ENCODE measurements at regions not wholly inside any gene's neighbourhood (a gene's known extent, or its start where the extent isn't known, plus 50 kb on each side); places are given as distances from the start of the nearest gene placed in this dataset.

DNA sequence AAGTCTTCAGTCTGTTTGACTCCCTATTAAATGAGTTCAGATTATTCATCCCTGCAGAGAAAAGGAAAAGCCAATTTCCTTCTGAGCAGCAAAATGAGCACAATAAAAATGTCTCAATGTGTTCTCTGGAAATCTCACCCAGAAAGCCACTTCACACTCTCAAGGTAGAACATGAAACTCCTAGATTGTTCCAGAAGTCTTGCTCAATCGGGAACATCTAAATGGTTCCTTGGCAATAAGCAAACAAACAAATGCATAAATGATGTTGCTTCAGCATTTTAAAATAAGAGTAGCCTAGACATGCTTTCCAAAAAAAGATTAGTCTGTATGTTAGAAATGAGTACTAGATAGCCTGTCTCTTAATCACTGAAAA is 59.7 kb upstream of the TNFRSF19 start:
- H3K4me1 ChIP-seq (ENCODE audit: control insufficient read depth in 2 of 2, insufficient read depth in 2 of 2, low read length in 1 of 2), result no peaks in the 10 kb centered on the region
- H3K4me3 ChIP-seq (ENCODE audit: low read depth in 1 of 2, low read length in 2 of 2), result no peak overlapping the region
- no peaks in the 10 kb centered on the region for H3K9me3 ChIP-seq (ENCODE audit: control insufficient read depth in 2 of 2, insufficient read depth in 1 of 2, low read depth in 1 of 2, low read length in 1 of 2)
- no peak overlapping the region for H3K27ac ChIP-seq (ENCODE audit: low read depth in 2 of 2, low read length in 1 of 2)
- H3K27me3 ChIP-seq (ENCODE audit: control insufficient read depth in 1 of 2, insufficient read depth in 2 of 2, low read length in 2 of 2), result no peaks in the 10 kb centered on the region
- no peaks in the 10 kb centered on the region for H3K36me3 ChIP-seq (ENCODE audit: control insufficient read depth in 2 of 2, insufficient read depth in 2 of 2, low read length in 1 of 2)
- 23 to 65% methylated on average over 1 of the region's 1 CpG for WGBS, 2 donors

DNA sequence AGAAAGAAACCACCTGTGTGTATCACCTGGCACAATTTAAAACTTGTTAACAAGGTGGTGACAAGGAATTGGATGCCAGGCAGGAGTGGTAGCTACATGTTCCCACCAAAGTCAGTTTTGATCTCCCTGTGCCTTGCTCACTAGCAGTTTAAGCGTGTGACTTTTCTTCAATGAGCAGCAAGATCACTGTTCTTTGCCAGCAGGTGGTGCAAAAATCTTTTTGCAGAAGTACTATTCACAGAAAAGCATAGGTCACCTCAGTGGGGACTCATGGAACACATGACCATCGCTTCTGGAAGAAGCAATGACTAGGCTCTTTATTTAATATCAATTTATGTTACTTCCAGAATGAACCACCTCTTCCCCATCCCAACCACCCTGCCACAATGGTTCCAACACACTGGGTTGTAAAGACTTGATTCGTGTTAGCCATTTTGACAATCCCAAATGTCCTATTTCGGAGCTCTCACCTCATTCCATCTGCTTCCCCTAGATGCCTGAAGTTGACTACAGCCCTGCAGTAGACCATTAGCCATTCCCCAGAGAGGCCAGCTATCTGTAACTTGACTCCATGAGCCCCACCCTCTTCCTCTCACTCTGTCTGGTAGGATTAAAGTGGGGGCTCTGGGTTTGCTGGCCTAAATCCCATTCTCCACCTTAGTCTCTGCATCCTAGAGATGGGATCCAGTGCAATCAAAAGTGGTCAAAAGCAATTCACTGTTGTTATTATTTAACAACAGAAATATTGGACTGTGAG is 59.1 kb upstream of the TNFRSF19 start:
- Histone ChIP-seq H3K27ac (ENCODE audit: low read depth in 2 of 2, low read length in 1 of 2) (no peak overlapping the region), H3K9me3 (ENCODE audit: control insufficient read depth in 2 of 2, insufficient read depth in 1 of 2, low read depth in 1 of 2, low read length in 1 of 2) (no peaks in the 10 kb centered on the region), H3K4me3 (ENCODE audit: low read depth in 1 of 2, low read length in 2 of 2) (no peak overlapping the region), H3K4me1 (ENCODE audit: control insufficient read depth in 2 of 2, insufficient read depth in 2 of 2, low read length in 1 of 2) (no peaks in the 10 kb centered on the region), H3K27me3 (ENCODE audit: control insufficient read depth in 1 of 2, insufficient read depth in 2 of 2, low read length in 2 of 2) (no peaks in the 10 kb centered on the region), H3K36me3 (ENCODE audit: control insufficient read depth in 2 of 2, insufficient read depth in 2 of 2, low read length in 1 of 2) (no peaks in the 10 kb centered on the region)
- WGBS, 2 donors, result 69 to 74% methylated on average over 4 of the region's 4 CpGs

DNA sequence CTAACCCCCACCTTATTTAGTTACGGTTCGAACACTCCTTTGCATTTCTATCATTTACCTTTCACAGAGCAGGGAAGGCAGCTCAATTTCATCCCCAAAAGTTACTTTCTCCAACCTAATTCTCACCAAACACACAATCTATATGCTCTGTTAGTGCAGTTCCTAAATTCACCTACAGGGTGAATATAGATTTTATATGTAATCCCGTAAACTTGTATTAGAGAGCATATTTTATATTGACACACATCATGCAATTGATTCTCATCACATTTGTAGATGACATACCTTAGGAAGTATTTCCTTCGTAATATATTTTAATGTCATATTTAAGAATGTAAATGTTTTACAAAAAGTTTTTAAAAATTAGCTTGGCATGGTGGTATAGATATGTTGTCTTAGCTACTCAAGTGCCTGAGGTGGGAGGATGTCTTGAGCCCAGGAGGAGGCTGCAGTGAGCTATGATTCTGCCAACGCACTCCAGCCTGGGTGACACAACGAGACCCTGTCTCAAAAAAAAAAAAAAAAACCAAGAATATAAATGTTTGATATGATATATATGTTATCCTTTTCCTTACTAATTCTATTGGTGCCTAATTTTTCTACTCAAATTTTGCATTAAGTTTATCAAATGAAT is 57.3 kb upstream of the TNFRSF19 start:
- H3K9me3 ChIP-seq (ENCODE audit: control insufficient read depth in 2 of 2, insufficient read depth in 1 of 2, low read depth in 1 of 2, low read length in 1 of 2), result no peaks in the 10 kb centered on the region
- no peak overlapping the region for H3K27ac ChIP-seq (ENCODE audit: low read depth in 2 of 2, low read length in 1 of 2)
- no peaks in the 10 kb centered on the region for H3K4me1 ChIP-seq (ENCODE audit: control insufficient read depth in 2 of 2, insufficient read depth in 2 of 2, low read length in 1 of 2)
- WGBS, 2 donors, result 90 to 94% methylated on average over 6 of the region's 6 CpGs
- H3K36me3 ChIP-seq (ENCODE audit: control insufficient read depth in 2 of 2, insufficient read depth in 2 of 2, low read length in 1 of 2), result no peaks in the 10 kb centered on the region
- no peak overlapping the region for H3K4me3 ChIP-seq (ENCODE audit: low read depth in 1 of 2, low read length in 2 of 2)
- H3K27me3 ChIP-seq (ENCODE audit: control insufficient read depth in 1 of 2, insufficient read depth in 2 of 2, low read length in 2 of 2), result no peaks in the 10 kb centered on the region

DNA sequence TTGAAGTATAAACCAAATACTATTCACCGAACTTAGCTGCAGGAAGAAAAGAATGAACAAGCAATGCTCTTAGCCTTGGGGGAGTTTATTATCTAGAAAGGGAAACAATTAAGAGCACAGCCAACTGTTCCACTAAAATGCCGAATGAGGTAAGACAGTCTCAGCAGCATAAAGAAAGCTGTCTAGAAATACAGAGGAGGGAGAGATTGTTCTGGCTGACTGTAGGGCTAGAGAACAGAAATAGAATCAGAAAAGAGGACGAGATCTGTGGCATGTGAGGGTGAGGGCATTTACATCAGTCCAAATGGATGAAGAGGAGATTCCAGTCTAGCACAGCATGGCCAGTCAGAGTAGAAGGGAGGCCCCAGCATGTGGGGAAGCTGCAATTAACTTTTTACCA is 56.8 kb upstream of the TNFRSF19 start:
- Histone ChIP-seq H3K27ac (ENCODE audit: low read depth in 2 of 2, low read length in 1 of 2) (no peak overlapping the region), H3K27me3 (ENCODE audit: control insufficient read depth in 1 of 2, insufficient read depth in 2 of 2, low read length in 2 of 2) (no peaks in the 10 kb centered on the region), H3K4me3 (ENCODE audit: low read depth in 1 of 2, low read length in 2 of 2) (no peak overlapping the region), H3K36me3 (ENCODE audit: control insufficient read depth in 2 of 2, insufficient read depth in 2 of 2, low read length in 1 of 2) (no peaks in the 10 kb centered on the region), H3K9me3 (ENCODE audit: control insufficient read depth in 2 of 2, insufficient read depth in 1 of 2, low read depth in 1 of 2, low read length in 1 of 2) (no peaks in the 10 kb centered on the region), H3K4me1 (ENCODE audit: control insufficient read depth in 2 of 2, insufficient read depth in 2 of 2, low read length in 1 of 2) (no peaks in the 10 kb centered on the region)
- WGBS, 2 donors, result 56 to 58% methylated on average over 3 of the region's 3 CpGs

GRCh38 chr13:23514076-23514475 is 56.1 kb upstream of the TNFRSF19 start:
- Histone ChIP-seq H3K4me3 (ENCODE audit: low read depth in 1 of 2, low read length in 2 of 2) (no peak overlapping the region), H3K4me1 (ENCODE audit: control insufficient read depth in 2 of 2, insufficient read depth in 2 of 2, low read length in 1 of 2) (no peaks in the 10 kb centered on the region), H3K27me3 (ENCODE audit: control insufficient read depth in 1 of 2, insufficient read depth in 2 of 2, low read length in 2 of 2) (no peaks in the 10 kb centered on the region), H3K9me3 (ENCODE audit: control insufficient read depth in 2 of 2, insufficient read depth in 1 of 2, low read depth in 1 of 2, low read length in 1 of 2) (no peaks in the 10 kb centered on the region), H3K36me3 (ENCODE audit: control insufficient read depth in 2 of 2, insufficient read depth in 2 of 2, low read length in 1 of 2) (no peaks in the 10 kb centered on the region), H3K27ac (ENCODE audit: low read depth in 2 of 2, low read length in 1 of 2) (no peak overlapping the region)
- 39 to 56% methylated on average over 4 of the region's 4 CpGs for WGBS, 2 donors

DNA sequence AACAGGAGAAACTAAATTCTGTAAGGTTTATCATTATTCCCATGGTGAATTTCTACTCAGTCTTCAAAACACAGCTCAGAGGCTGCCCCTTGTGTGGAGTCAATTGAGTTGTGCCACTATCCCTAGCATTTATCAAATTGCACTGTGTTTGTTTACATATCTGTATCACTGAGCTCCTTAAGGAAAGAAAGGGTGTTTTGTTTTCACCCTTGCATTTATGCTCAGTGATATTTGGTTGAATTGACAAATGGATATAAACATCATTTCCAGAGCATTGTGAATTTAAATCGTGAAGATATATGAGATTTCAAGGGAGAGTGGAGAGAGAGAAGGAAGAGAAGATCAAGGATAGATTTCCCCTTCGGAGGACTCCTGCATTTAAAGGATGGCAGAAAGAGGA is 55.1 kb upstream of the TNFRSF19 start:
- Histone ChIP-seq H3K4me1 (ENCODE audit: control insufficient read depth in 2 of 2, insufficient read depth in 2 of 2, low read length in 1 of 2) (no peaks in the 10 kb centered on the region), H3K27me3 (ENCODE audit: control insufficient read depth in 1 of 2, insufficient read depth in 2 of 2, low read length in 2 of 2) (no peaks in the 10 kb centered on the region), H3K27ac (ENCODE audit: low read depth in 2 of 2, low read length in 1 of 2) (no peak overlapping the region), H3K36me3 (ENCODE audit: control insufficient read depth in 2 of 2, insufficient read depth in 2 of 2, low read length in 1 of 2) (no peaks in the 10 kb centered on the region), H3K9me3 (ENCODE audit: control insufficient read depth in 2 of 2, insufficient read depth in 1 of 2, low read depth in 1 of 2, low read length in 1 of 2) (no peaks in the 10 kb centered on the region), H3K4me3 (ENCODE audit: low read depth in 1 of 2, low read length in 2 of 2) (no peak overlapping the region)
- 44 to 54% methylated on average over 2 of the region's 2 CpGs for WGBS, 2 donors

DNA sequence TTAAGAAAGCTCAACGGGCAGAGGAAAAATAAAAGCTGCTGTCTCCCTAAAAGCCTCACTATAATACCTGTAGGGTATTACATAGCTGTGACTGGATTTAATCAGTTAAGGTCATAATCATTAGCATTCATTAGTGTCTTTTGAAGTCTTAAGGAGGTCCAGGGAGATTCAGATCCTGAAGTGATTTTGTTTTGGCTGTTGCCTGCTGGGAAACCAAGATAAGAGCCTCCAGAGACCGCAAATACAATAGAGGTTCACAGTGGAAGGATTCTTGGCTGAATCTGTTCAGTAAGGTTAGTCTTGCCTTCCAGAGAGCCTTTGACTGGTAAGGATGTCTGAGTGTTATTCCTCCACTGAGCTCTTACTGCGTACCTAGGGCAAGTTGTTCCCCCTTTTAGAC is 54.0 kb upstream of the TNFRSF19 start:
- Histone ChIP-seq H3K36me3 (ENCODE audit: control insufficient read depth in 2 of 2, insufficient read depth in 2 of 2, low read length in 1 of 2) (no peaks in the 10 kb centered on the region), H3K4me3 (ENCODE audit: low read depth in 1 of 2, low read length in 2 of 2) (no peak overlapping the region), H3K4me1 (ENCODE audit: control insufficient read depth in 2 of 2, insufficient read depth in 2 of 2, low read length in 1 of 2) (no peaks in the 10 kb centered on the region), H3K27me3 (ENCODE audit: control insufficient read depth in 1 of 2, insufficient read depth in 2 of 2, low read length in 2 of 2) (no peaks in the 10 kb centered on the region), H3K9me3 (ENCODE audit: control insufficient read depth in 2 of 2, insufficient read depth in 1 of 2, low read depth in 1 of 2, low read length in 1 of 2) (no peaks in the 10 kb centered on the region), H3K27ac (ENCODE audit: low read depth in 2 of 2, low read length in 1 of 2) (no peak overlapping the region)
- 54 to 79% methylated on average over 3 of the region's 3 CpGs for WGBS, 2 donors

GRCh38 chr13:23516702-23517101 is 53.5 kb upstream of the TNFRSF19 start:
- no peak overlapping the region for H3K4me3 ChIP-seq (ENCODE audit: low read depth in 1 of 2, low read length in 2 of 2)
- no peaks in the 10 kb centered on the region for H3K27me3 ChIP-seq (ENCODE audit: control insufficient read depth in 1 of 2, insufficient read depth in 2 of 2, low read length in 2 of 2)
- 56 to 58% methylated on average over 2 of the region's 2 CpGs for WGBS, 2 donors
- no peaks in the 10 kb centered on the region for H3K4me1 ChIP-seq (ENCODE audit: control insufficient read depth in 2 of 2, insufficient read depth in 2 of 2, low read length in 1 of 2)
- H3K27ac ChIP-seq (ENCODE audit: low read depth in 2 of 2, low read length in 1 of 2), result no peak overlapping the region
- no peaks in the 10 kb centered on the region for H3K9me3 ChIP-seq (ENCODE audit: control insufficient read depth in 2 of 2, insufficient read depth in 1 of 2, low read depth in 1 of 2, low read length in 1 of 2)
- no peaks in the 10 kb centered on the region for H3K36me3 ChIP-seq (ENCODE audit: control insufficient read depth in 2 of 2, insufficient read depth in 2 of 2, low read length in 1 of 2)

GRCh38 chr13:23518231-23518630 is 52.0 kb upstream of the TNFRSF19 start:
- Histone ChIP-seq H3K9me3 (ENCODE audit: control insufficient read depth in 2 of 2, insufficient read depth in 1 of 2, low read depth in 1 of 2, low read length in 1 of 2) (no peaks in the 10 kb centered on the region), H3K4me3 (ENCODE audit: low read depth in 1 of 2, low read length in 2 of 2) (no peak overlapping the region), H3K4me1 (ENCODE audit: control insufficient read depth in 2 of 2, insufficient read depth in 2 of 2, low read length in 1 of 2) (no peaks in the 10 kb centered on the region), H3K36me3 (ENCODE audit: control insufficient read depth in 2 of 2, insufficient read depth in 2 of 2, low read length in 1 of 2) (no peaks in the 10 kb centered on the region), H3K27ac (ENCODE audit: low read depth in 2 of 2, low read length in 1 of 2) (no peak overlapping the region), H3K27me3 (ENCODE audit: control insufficient read depth in 1 of 2, insufficient read depth in 2 of 2, low read length in 2 of 2) (no peaks in the 10 kb centered on the region)
- 91 to 93% methylated on average over 3 of the region's 3 CpGs for WGBS, 2 donors
